ENCODE measurements at regions not wholly inside any gene's neighbourhood (a gene's known extent, or its start where the extent isn't known, plus 50 kb on each side); places are given as distances from the start of the nearest gene placed in this dataset.

- TF ChIP-seq CTCF (IDR thresholded peaks at IDR 0.05; ENCODE audit: extremely low read depth in 1 of 2, insufficient read depth in 1 of 2, low read depth in 1 of 2, low read length in 2 of 2) (no peak), POLR2AphosphoS5 (IDR thresholded peaks at IDR 0.05; ENCODE audit: insufficient read depth, low read depth, low read length) (no peak), MYC (IDR thresholded peaks at IDR 0.05; ENCODE audit: low read depth, low read length) (no peak), POLR2A (IDR thresholded peaks at IDR 0.05; ENCODE audit: low read depth, low read length) (no peak), EZH2 (IDR thresholded peaks at IDR 0.05; ENCODE audit: borderline replicate concordance, low read depth, low read length, severe bottlenecking) (no peak), FOS (IDR thresholded peaks at IDR 0.05; ENCODE audit: borderline replicate concordance, insufficient read depth, low read length) (no peak), MAX (IDR thresholded peaks at IDR 0.05; ENCODE audit: insufficient read depth, insufficient read length) (no peak)
Observed at GRCh38 chr1:38746402-38746935, 113.1 kb downstream of the RRAGC start.
